ENCODE measurements at regions not wholly inside any gene's neighbourhood (a gene's known extent, or its start where the extent isn't known, plus 50 kb on each side); places are given as distances from the start of the nearest gene placed in this dataset.
"Not testable (repeated sequence)": the region's sequence is repeated elsewhere in the genome, so short reads cannot be mapped to it uniquely, and the experiment has no call there.

GRCh38 chr14:89514601-89515000 lies 97.6 kb upstream of the FOXN3 start:
- WGBS: 96% methylated on average over 11 of the region's 11 CpGs
- no peak overlapping the region for H3K27ac ChIP-seq
- no peaks in the 10 kb centered on the region for H3K27me3 ChIP-seq
- H3K36me3 ChIP-seq: no peaks in the 10 kb centered on the region
- H3K4me3 ChIP-seq: no peak overlapping the region
- no peak for DNase-seq (ENCODE audit: low spot score in 2 of 2)
- no peaks in the 10 kb centered on the region for H3K9me3 ChIP-seq
- TF ChIP-seq CTCF (IDR thresholded peaks at IDR 0.05) (no peak), EP300 (IDR thresholded peaks at IDR 0.05) (no peak), POLR2AphosphoS5 (IDR thresholded peaks at IDR 0.05) (no peak), POLR2A (IDR thresholded peaks at IDR 0.05) (no peak)
- H3K4me1 ChIP-seq: no peaks in the 10 kb centered on the region

GRCh38 chr14:89509891-89510290 lies 92.9 kb upstream of the FOXN3 start:
- no peaks in the 10 kb centered on the region for H3K9me3 ChIP-seq
- H3K27me3 ChIP-seq: no peaks in the 10 kb centered on the region
- 96% methylated on average over 3 of the region's 3 CpGs for WGBS
- no peak for TF ChIP-seq CTCF (IDR thresholded peaks at IDR 0.05)
- TF ChIP-seq POLR2AphosphoS5 (IDR thresholded peaks at IDR 0.05): no peak
- no peak for TF ChIP-seq POLR2A (IDR thresholded peaks at IDR 0.05)
- TF ChIP-seq EP300 (IDR thresholded peaks at IDR 0.05): no peak
- H3K36me3 ChIP-seq: no peaks in the 10 kb centered on the region
- no peaks in the 10 kb centered on the region for H3K4me1 ChIP-seq
- H3K27ac ChIP-seq: no peak overlapping the region
- no peak overlapping the region for H3K4me3 ChIP-seq
- DNase-seq (ENCODE audit: low spot score in 2 of 2): no peak

- Histone ChIP-seq H3K27ac (no peak overlapping the region), H3K4me3 (no peak overlapping the region), H3K36me3 (no peaks in the 10 kb centered on the region), H3K4me1 (peaks cover 5% of the 10 kb centered on the region), H3K27me3 (no peaks in the 10 kb centered on the region), H3K9me3 (no peaks in the 10 kb centered on the region)
- TF ChIP-seq POLR2AphosphoS5 (IDR thresholded peaks at IDR 0.05) (no peak), CTCF (IDR thresholded peaks at IDR 0.05) (no peak), EP300 (IDR thresholded peaks at IDR 0.05) (no peak), POLR2A (IDR thresholded peaks at IDR 0.05) (no peak)
- no peak for DNase-seq (ENCODE audit: low spot score in 2 of 2)
- 90% methylated on average over 3 of the region's 3 CpGs for WGBS
Observed at GRCh38 chr14:89508863-89509262, 91.8 kb upstream of the FOXN3 start.

- no peaks in the 10 kb centered on the region for H3K9me3 ChIP-seq
- no peak for DNase-seq (ENCODE audit: low spot score in 2 of 2)
- H3K36me3 ChIP-seq: no peaks in the 10 kb centered on the region
- H3K4me3 ChIP-seq: no peak overlapping the region
- 76% methylated on average over 7 of the region's 7 CpGs for WGBS
- peaks cover 9% of the 10 kb centered on the region for H3K4me1 ChIP-seq
- TF ChIP-seq POLR2A (IDR thresholded peaks at IDR 0.05): no peak
- TF ChIP-seq CTCF (IDR thresholded peaks at IDR 0.05): no peak
- TF ChIP-seq EP300 (IDR thresholded peaks at IDR 0.05): no peak
- TF ChIP-seq POLR2AphosphoS5 (IDR thresholded peaks at IDR 0.05): no peak
- no peak overlapping the region for H3K27ac ChIP-seq
- no peaks in the 10 kb centered on the region for H3K27me3 ChIP-seq
Observed at GRCh38 chr14:89507926-89508460, 91.0 kb upstream of the FOXN3 start.

GRCh38 chr14:89507521-89507920 lies 90.5 kb upstream of the FOXN3 start:
- Histone ChIP-seq H3K27ac (no peak overlapping the region), H3K4me1 (peaks cover 12% of the 10 kb centered on the region), H3K9me3 (no peaks in the 10 kb centered on the region), H3K27me3 (no peaks in the 10 kb centered on the region), H3K36me3 (no peaks in the 10 kb centered on the region), H3K4me3 (no peak overlapping the region)
- no peak for DNase-seq (ENCODE audit: low spot score in 2 of 2)
- TF ChIP-seq CTCF (IDR thresholded peaks at IDR 0.05) (no peak), POLR2A (IDR thresholded peaks at IDR 0.05) (no peak), POLR2AphosphoS5 (IDR thresholded peaks at IDR 0.05) (no peak), EP300 (IDR thresholded peaks at IDR 0.05) (no peak)
- WGBS: 69% methylated on average over 1 of the region's 1 CpG

GRCh38 chr14:89506891-89507452 lies 89.9 kb upstream of the FOXN3 start:
- H3K4me3 ChIP-seq; H3K9me3 ChIP-seq; H3K36me3 ChIP-seq; H3K27ac ChIP-seq; DNase-seq (ENCODE audit: low spot score in 2 of 2); H3K27me3 ChIP-seq: not testable (repeated sequence)
- 86% methylated on average over 8 of the region's 8 CpGs for WGBS
- H3K4me1 ChIP-seq: peaks cover 12% of the 10 kb centered on the region

Measured in suprapubic skin (tissue), 4 donors.